ENCODE measurements at regions not wholly inside any gene's neighbourhood (a gene's known extent, or its start where the extent isn't known, plus 50 kb on each side); places are given as distances from the start of the nearest gene placed in this dataset.

- DNase-seq (ENCODE audit: low read depth) = no peak
Measured at GRCh38 chr9:75414371-75415160, 326.3 kb downstream of the OSTF1 start.

GRCh38 chr9:75417471-75417870, 329.2 kb downstream of the OSTF1 start:
- no peak for DNase-seq (ENCODE audit: low read depth)

GRCh38 chr9:75418518-75418917, 330.2 kb downstream of the OSTF1 start:
- no peak for DNase-seq (ENCODE audit: low read depth)

GRCh38 chr9:75422944-75423522, 334.7 kb downstream of the OSTF1 start:
- no peak for DNase-seq (ENCODE audit: low read depth)

GRCh38 chr9:75429531-75430475, 341.5 kb downstream of the OSTF1 start:
- DNase-seq (ENCODE audit: low read depth) = no peak

- DNase-seq (ENCODE audit: low read depth) = no peak
Measured at GRCh38 chr9:75431375-75431774, 343.1 kb downstream of the OSTF1 start.

GRCh38 chr9:75432386-75432785, 344.1 kb downstream of the OSTF1 start:
- no peak for DNase-seq (ENCODE audit: low read depth)

GRCh38 chr9:75432888-75433287, 344.6 kb downstream of the OSTF1 start:
- DNase-seq (ENCODE audit: low read depth) = no peak

- DNase-seq (ENCODE audit: low read depth) = no peak
Measured at GRCh38 chr9:75438716-75439115, 350.4 kb downstream of the OSTF1 start.

- DNase-seq (ENCODE audit: low read depth) = no peak
Measured at GRCh38 chr9:75440914-75441313, 352.6 kb downstream of the OSTF1 start.

GRCh38 chr9:75445144-75445543, 356.8 kb downstream of the OSTF1 start:
- DNase-seq (ENCODE audit: low read depth) = no peak

GRCh38 chr9:75447281-75447680, 359.0 kb downstream of the OSTF1 start:
- no peak for DNase-seq (ENCODE audit: low read depth)

- no peak for DNase-seq (ENCODE audit: low read depth)
Measured at GRCh38 chr9:75448281-75448680, 360.0 kb downstream of the OSTF1 start.

- no peak for DNase-seq (ENCODE audit: low read depth)
Measured at GRCh38 chr9:75448955-75449354, 360.6 kb downstream of the OSTF1 start.

GRCh38 chr9:75451045-75451444, 362.7 kb downstream of the OSTF1 start:
- no peak for DNase-seq (ENCODE audit: low read depth)

- DNase-seq (ENCODE audit: low read depth) = no peak
Measured at GRCh38 chr9:75451505-75451904, 363.2 kb downstream of the OSTF1 start.

GRCh38 chr9:75452512-75452911, 364.2 kb downstream of the OSTF1 start:
- no peak for DNase-seq (ENCODE audit: low read depth)

GRCh38 chr9:75454043-75454442, 365.7 kb downstream of the OSTF1 start:
- DNase-seq (ENCODE audit: low read depth) = no peak

- no peak for DNase-seq (ENCODE audit: low read depth)
Measured at GRCh38 chr9:75454891-75455290, 366.6 kb downstream of the OSTF1 start.

- no peak for DNase-seq (ENCODE audit: low read depth)
Measured at GRCh38 chr9:75455444-75455921, 367.2 kb downstream of the OSTF1 start.

- no peak for DNase-seq (ENCODE audit: low read depth)
Measured at GRCh38 chr9:75456698-75457097, 368.4 kb downstream of the OSTF1 start.

GRCh38 chr9:75457474-75458011, 369.2 kb downstream of the OSTF1 start:
- DNase-seq (ENCODE audit: low read depth) = no peak

Measured in activated T-cell treated with anti-CD3 and anti-CD28 coated beads for 1 hour (primary cell).